Fibroblast of lung (primary cell): ENCODE measurements at regions not wholly inside any gene's neighbourhood (a gene's known extent, or its start where the extent isn't known, plus 50 kb on each side); places are given as distances from the start of the nearest gene placed in this dataset.

Experiments used
- EZH2 ChIP-seq: IDR thresholded peaks from 2 replicates; pipeline ENCODE4 v1.5.1; 2012; ENCODE audit warnings: low read length, control low read depth, mild to moderate bottlenecking; ENCODE audit errors: missing control alignments
- TF ChIP-seq, protein P1 (sequence below), 2 donors: IDR thresholded peaks in 1 of 2; conservative IDR thresholded peaks in 1 of 2; 1 replicate in 1 of 2; 2 replicates in 1 of 2; pipeline ENCODE4 v1.5.1; 2011 to 2012; ENCODE audit warnings: low read length in 2 of 2, control low read depth in 1 of 2, inconsistent platforms in 1 of 2, low read depth in 1 of 2, mild to moderate bottlenecking in 1 of 2

DNA sequence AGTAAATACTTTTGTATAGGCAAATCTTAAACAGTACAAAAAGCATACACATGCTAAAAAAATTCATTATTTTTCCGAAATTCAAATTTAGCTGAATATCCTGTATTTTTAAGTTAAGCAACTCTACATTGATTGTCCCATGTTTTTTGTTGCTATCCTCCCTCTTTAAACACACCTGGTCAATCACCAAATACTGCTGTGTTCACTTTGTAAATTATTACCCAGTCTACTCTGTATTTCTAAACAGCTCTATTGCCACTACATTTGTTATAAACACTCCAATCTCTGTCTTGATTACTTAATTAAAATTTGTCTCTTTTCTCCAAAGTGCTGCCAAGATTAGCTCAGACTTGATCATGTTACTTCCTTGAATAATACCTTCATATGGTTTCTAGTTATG is 466.5 kb upstream of the GJE1 start:
- TF ChIP-seq, protein P1, sequence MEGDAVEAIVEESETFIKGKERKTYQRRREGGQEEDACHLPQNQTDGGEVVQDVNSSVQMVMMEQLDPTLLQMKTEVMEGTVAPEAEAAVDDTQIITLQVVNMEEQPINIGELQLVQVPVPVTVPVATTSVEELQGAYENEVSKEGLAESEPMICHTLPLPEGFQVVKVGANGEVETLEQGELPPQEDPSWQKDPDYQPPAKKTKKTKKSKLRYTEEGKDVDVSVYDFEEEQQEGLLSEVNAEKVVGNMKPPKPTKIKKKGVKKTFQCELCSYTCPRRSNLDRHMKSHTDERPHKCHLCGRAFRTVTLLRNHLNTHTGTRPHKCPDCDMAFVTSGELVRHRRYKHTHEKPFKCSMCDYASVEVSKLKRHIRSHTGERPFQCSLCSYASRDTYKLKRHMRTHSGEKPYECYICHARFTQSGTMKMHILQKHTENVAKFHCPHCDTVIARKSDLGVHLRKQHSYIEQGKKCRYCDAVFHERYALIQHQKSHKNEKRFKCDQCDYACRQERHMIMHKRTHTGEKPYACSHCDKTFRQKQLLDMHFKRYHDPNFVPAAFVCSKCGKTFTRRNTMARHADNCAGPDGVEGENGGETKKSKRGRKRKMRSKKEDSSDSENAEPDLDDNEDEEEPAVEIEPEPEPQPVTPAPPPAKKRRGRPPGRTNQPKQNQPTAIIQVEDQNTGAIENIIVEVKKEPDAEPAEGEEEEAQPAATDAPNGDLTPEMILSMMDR (conservative IDR thresholded peaks at IDR 0.05 in 1 of 2, IDR thresholded peaks at IDR 0.05 in 1 of 2; ENCODE audit: low read depth in 1 of 2, low read length in 2 of 2): no peak
- no peak for TF ChIP-seq EZH2
